HCT116 (cell line): ENCODE measurements at regions not wholly inside any gene's neighbourhood (a gene's known extent, or its start where the extent isn't known, plus 50 kb on each side); places are given as distances from the start of the nearest gene placed in this dataset.
A peak's percentile ranks its signal among the peaks of the same experiment; 100 is the strongest.

Source experiments
- ATAC-seq: fragments of 200-7000 bp; cut with Tn5 transposase; 2 replicates; pipeline ENCODE4 v1.9.1; 2020; ENCODE audit warnings: mild to moderate bottlenecking, moderate library complexity
- BruUV-seq: library from RNA; stranded (reverse); fragments of 400-500 nt; replicated peaks from 2 replicates; lab custom pipeline; 2021; lab: Mats Ljungman, UMichigan
- CTCF ChIA-PET: fragments of 300-600 bp; sonication (Branson Sonifier 250); formaldehyde crosslinking; loops from one replicate; lab custom pipeline; 2021; ENCODE audit warnings: antibody characterized with exemption; lab: Charles Lee
- POLR2A ChIA-PET: fragments of 300-600, 350-600 bp; sonication (Branson Sonifier 250); formaldehyde crosslinking; loops from one replicate; lab custom pipeline; 2021; ENCODE audit warnings: antibody characterized with exemption; lab: Charles Lee
- RAD21 ChIA-PET, 2 experiments: fragments of 300-600 bp; sonication (Branson Sonifier 250); formaldehyde crosslinking; loops; one replicate each; lab custom pipeline; 2023; ENCODE audit warnings: low total read pairs in 2 of 2; ENCODE audit not compliant: uncharacterized antibody in 2 of 2, unreplicated experiment in 2 of 2, low non-redundant PET in 1 of 2; lab: Charles Lee
- DNase-seq: peaks from one replicate; pipeline ENCODE4 v3.0.0-alpha.2; 2010; ENCODE audit warnings: low read depth, low spot score
- H2AFZ ChIP-seq: fragments of 200-600 bp; shearing (Covaris generic), sonication (generic); 2 replicates; pipeline ENCODE4 v1.6.1; 2017; ENCODE audit warnings: low read depth, mixed run types, mixed read lengths, antibody characterized with exemption, low read length; ENCODE audit not compliant: poor library complexity, severe bottlenecking
- H3K27ac ChIP-seq: 2 replicates; pipeline ENCODE4 v1.5.1; 2012; ENCODE audit warnings: low read depth, low read length
- H3K27me3 ChIP-seq: fragments of 200-600 bp; sonication (generic); 2 replicates; pipeline ENCODE4 v1.6.1; 2016; ENCODE audit warnings: mixed run types, low read length, mixed read lengths; ENCODE audit not compliant: insufficient read depth
- H3K36me3 ChIP-seq, 2 experiments: fragments of 200-500 bp in 1 of 2; fragments of 200-600 bp in 1 of 2; sonication (Bioruptor generic) in 1 of 2; sonication (generic) in 1 of 2; 2 replicates each; pipeline versions ENCODE4 v1.5.1 to v1.6.1; 2014 to 2016; ENCODE audit warnings: low read length in 2 of 2, inconsistent platforms in 1 of 2, mixed read lengths in 1 of 2, mixed run types in 1 of 2; ENCODE audit not compliant: insufficient read depth in 2 of 2, control insufficient read depth in 1 of 2
- H3K4me1 ChIP-seq, 2 experiments: fragments of 200-600 bp in 1 of 2; sonication (generic) in 1 of 2; 2 replicates each; pipeline versions ENCODE4 v1.5.1 to v1.6.1; 2012 to 2017; ENCODE audit warnings: low read length in 2 of 2, inconsistent platforms in 1 of 2, mild to moderate bottlenecking in 1 of 2, mixed read lengths in 1 of 2, mixed run types in 1 of 2, moderate library complexity in 1 of 2; ENCODE audit not compliant: insufficient read depth in 2 of 2, control insufficient read depth in 1 of 2
- H3K4me2 ChIP-seq: fragments of 200-600 bp; sonication (generic); 2 replicates; pipeline ENCODE4 v1.6.1; 2017; ENCODE audit warnings: mixed run types, low read length, mixed read lengths
- H3K4me3 ChIP-seq, 2 experiments: fragments of 200-600 bp in 1 of 2; sonication (generic) in 1 of 2; replicated peaks in 1 of 2; 2 replicates each; pipeline ENCODE4 v1.5.1; 2011 to 2016; ENCODE audit warnings: low read length in 2 of 2, control low read depth in 1 of 2, low read depth in 1 of 2, mild to moderate bottlenecking in 1 of 2, mixed read lengths in 1 of 2, mixed run types in 1 of 2
- H3K79me2 ChIP-seq: fragments of 200-600 bp; sonication (generic); 2 replicates; pipeline ENCODE4 v1.6.1; 2017; ENCODE audit warnings: mild to moderate bottlenecking, mixed run types, low read length, moderate library complexity, mixed read lengths; ENCODE audit not compliant: insufficient read depth
- H3K9ac ChIP-seq: fragments of 200-600 bp; sonication (generic); 2 replicates; pipeline ENCODE4 v1.6.1; 2016; ENCODE audit warnings: low read length, mixed read lengths
- H3K9me2 ChIP-seq: fragments of 200-600 bp; sonication (generic), shearing (Covaris generic); 2 replicates; pipeline ENCODE4 v1.6.1; 2017; ENCODE audit warnings: mixed run types, mild to moderate bottlenecking, moderate library complexity; ENCODE audit not compliant: insufficient read depth
- H3K9me3 ChIP-seq, 2 experiments: fragments of 200-500 bp in 1 of 2; fragments of 200-600 bp in 1 of 2; sonication (Bioruptor generic) in 1 of 2; sonication (generic) in 1 of 2; 2 replicates each; pipeline ENCODE4 v1.6.1; 2014 to 2017; ENCODE audit warnings: low read length in 2 of 2, mixed read lengths in 2 of 2, inconsistent platforms in 1 of 2, low read depth in 1 of 2, mild to moderate bottlenecking in 1 of 2, mixed run types in 1 of 2, moderate library complexity in 1 of 2; ENCODE audit not compliant: control insufficient read depth in 1 of 2, insufficient read depth in 1 of 2
- H4K20me1 ChIP-seq: fragments of 200-600 bp; sonication (generic), shearing (Covaris generic); 2 replicates; pipeline ENCODE4 v1.6.1; 2017; ENCODE audit warnings: mixed run types, mild to moderate bottlenecking, moderate library complexity; ENCODE audit not compliant: insufficient read depth
- ATF3 ChIP-seq: IDR thresholded peaks from 2 replicates; pipeline ENCODE4 v1.6.1; 2012
- CBX3 ChIP-seq: IDR thresholded peaks from 2 replicates; pipeline ENCODE4 v1.6.1; 2012; ENCODE audit warnings: low read depth
- CEBPB ChIP-seq: IDR thresholded peaks from 2 replicates; pipeline ENCODE4 v1.6.1; 2012; ENCODE audit warnings: low read depth
- EGR1 ChIP-seq: IDR thresholded peaks from 2 replicates; pipeline ENCODE4 v1.6.1; 2012; ENCODE audit warnings: low read depth
- ELF1 ChIP-seq: IDR thresholded peaks from 2 replicates; pipeline ENCODE4 v1.6.1; 2012; ENCODE audit warnings: low read depth, borderline replicate concordance
- EZH2 ChIP-seq: fragments of 200-600 bp; sonication (generic); IDR thresholded peaks from 2 replicates; pipeline ENCODE4 v1.6.1; 2017; ENCODE audit warnings: antibody characterized with exemption, mixed run types
- EZH2phosphoT487 ChIP-seq: fragments of 200-600 bp; IDR thresholded peaks from 2 replicates; pipeline ENCODE4 v1.6.1; 2018; ENCODE audit warnings: antibody characterized with exemption, borderline replicate concordance
- JUND ChIP-seq: IDR thresholded peaks from 2 replicates; pipeline ENCODE4 v1.6.1; 2012
- POLR2A ChIP-seq: IDR thresholded peaks from 2 replicates; pipeline ENCODE4 v1.7.0; 2011; ENCODE audit warnings: borderline replicate concordance; ENCODE audit not compliant: insufficient read depth, insufficient read length; ENCODE audit errors: extremely low read depth
- POLR2AphosphoS5 ChIP-seq: IDR thresholded peaks from 2 replicates; pipeline ENCODE4 v1.6.1; 2011; ENCODE audit warnings: mild to moderate bottlenecking, low read depth, low read length, moderate library complexity
- RAD21 ChIP-seq: IDR thresholded peaks from 2 replicates; pipeline ENCODE4 v1.6.1; 2012; ENCODE audit warnings: low read depth, mild to moderate bottlenecking
- REST ChIP-seq: IDR thresholded peaks from 2 replicates; pipeline ENCODE4 v1.6.1; 2012; ENCODE audit warnings: low read depth
- SIN3A ChIP-seq: IDR thresholded peaks from 2 replicates; pipeline ENCODE4 v1.6.1; 2012; ENCODE audit warnings: low read depth
- SP1 ChIP-seq: IDR thresholded peaks from 2 replicates; pipeline ENCODE4 v1.6.1; 2012; ENCODE audit warnings: low read depth
- SRF ChIP-seq: IDR thresholded peaks from 2 replicates; pipeline ENCODE4 v1.6.1; 2012; ENCODE audit warnings: low read depth
- TCF7L2 ChIP-seq: IDR thresholded peaks from 2 replicates; pipeline ENCODE4 v1.7.0; 2011; ENCODE audit warnings: borderline replicate concordance, inconsistent platforms; ENCODE audit not compliant: insufficient read depth, insufficient read length; ENCODE audit errors: extremely low read depth
- YY1 ChIP-seq: IDR thresholded peaks from 2 replicates; pipeline ENCODE4 v1.6.1; 2011; ENCODE audit warnings: low read length, low read depth, moderate library complexity, mild to moderate bottlenecking; ENCODE audit not compliant: insufficient replicate concordance; ENCODE audit errors: extremely low read depth
- ZFX ChIP-seq: fragments of 450-650 bp; IDR thresholded peaks from 2 replicates; pipeline ENCODE4 v1.6.1; 2017
- ZNF274 ChIP-seq: fragments of 200-500 bp; sonication (Bioruptor generic); IDR thresholded peaks from 2 replicates; pipeline ENCODE4 v1.6.1; 2014; ENCODE audit warnings: mild to moderate bottlenecking, low read depth, low read length, inconsistent platforms
- intact Hi-C: fragments of 100-400 bp; cut with micrococcal nuclease; formaldehyde crosslinking; loops from 2 replicates; pipeline ENCODE4 v1.10.0; 2022

- Histone ChIP-seq H3K9ac (no peak overlapping the region), H3K4me1 (no peaks in the 10 kb centered on the region; a peak in 1 of 4 replicates), H3K9me3 (no peaks in the 10 kb centered on the region), H3K4me3 (no peak overlapping the region), H3K27ac (no peak overlapping the region), H3K36me3 (no peaks in the 10 kb centered on the region), H3K4me2 (no peak overlapping the region), H2AFZ (peak overlapping the region; percentile 88), H3K27me3 (no peaks in the 10 kb centered on the region), H3K79me2 (no peaks in the 10 kb centered on the region), H3K9me2 (peaks cover 3% of the 10 kb centered on the region; the same call in 1 of the 2 replicates), H4K20me1 (no peaks in the 10 kb centered on the region)
- ATAC-seq (no peak), DNase-seq (no peak)
- RAD21 ChIA-PET: no interaction called here
- intact Hi-C loops: no loop called here
- BruUV-seq: no TSS peak
- no peak for TF ChIP-seq EZH2phosphoT487
- TF ChIP-seq POLR2A: no peak
- TF ChIP-seq ZNF274: no peak
- TF ChIP-seq SIN3A: no peak
- TF ChIP-seq YY1: no peak
- no peak for TF ChIP-seq POLR2AphosphoS5
- TF ChIP-seq TCF7L2: no peak
- no peak for TF ChIP-seq ZFX
- TF ChIP-seq CBX3: no peak
- TF ChIP-seq RAD21: no peak
- TF ChIP-seq EGR1: no peak
- no peak for TF ChIP-seq CEBPB
- no peak for TF ChIP-seq REST
- no peak for TF ChIP-seq ATF3
- no peak for TF ChIP-seq EZH2
- no peak for TF ChIP-seq JUND
- TF ChIP-seq SP1: no peak
- no peak for TF ChIP-seq SRF
- TF ChIP-seq ELF1: no peak
- POLR2A ChIA-PET: no interaction called here
- CTCF ChIA-PET: no interaction called here
Observed at GRCh38 chr4:133801883-133802282, 399.7 kb downstream of the PABPC4L start.
